Kidney (tissue), 13 donors: ENCODE measurements at regions not wholly inside any gene's neighbourhood (a gene's known extent, or its start where the extent isn't known, plus 50 kb on each side); places are given as distances from the start of the nearest gene placed in this dataset.

Experiments
- DNase-seq, 5 donors: peaks; one replicate each; pipeline ENCODE4 v3.0.0-alpha.2; 2013 to 2020
- FAIRE-seq: peaks from 2 replicates; lab custom pipeline; 2012; peaks lifted over from hg19 to GRCh38; lab: Jason Lieb, UNC
- H3K27ac ChIP-seq, 2 donors: one replicate each; pipeline ENCODE4 v1.7.0; 2013; ENCODE audit warnings: low read depth in 2 of 2, low read length in 2 of 2, inconsistent platforms in 1 of 2
- H3K27me3 ChIP-seq: one replicate; pipeline ENCODE4 v1.7.1; 2013; ENCODE audit warnings: low read length, inconsistent platforms; ENCODE audit not compliant: control insufficient read depth, insufficient read depth
- H3K36me3 ChIP-seq, 3 donors: one replicate each; pipeline versions ENCODE4 v1.7.0 to v1.7.1; 2013; ENCODE audit warnings: low read length in 3 of 3, control low read depth in 1 of 3, inconsistent platforms in 1 of 3; ENCODE audit not compliant: insufficient read depth in 3 of 3, control insufficient read depth in 2 of 3
- H3K4me1 ChIP-seq, 3 donors: one replicate each; pipeline versions ENCODE4 v1.7.0 to v1.7.1; 2013; ENCODE audit warnings: low read length in 3 of 3, inconsistent platforms in 1 of 3, low read depth in 1 of 3; ENCODE audit not compliant: control insufficient read depth in 2 of 3, insufficient read depth in 2 of 3
- H3K4me3 ChIP-seq, 3 donors: one replicate each; pipeline versions ENCODE4 v1.7.0 to v1.8.1; 2013; ENCODE audit warnings: low read length in 3 of 3, control low read depth in 1 of 3, inconsistent platforms in 1 of 3
- H3K9ac ChIP-seq, 3 donors: one replicate each; pipeline versions ENCODE4 v1.7.0 to v1.7.1; 2013; ENCODE audit warnings: low read length in 3 of 3, control low read depth in 1 of 3, inconsistent platforms in 1 of 3
- H3K9me3 ChIP-seq, 3 donors: one replicate each; pipeline versions ENCODE4 v1.7.0 to v1.7.1; 2013; ENCODE audit warnings: low read length in 3 of 3, control low read depth in 1 of 3, inconsistent platforms in 1 of 3; ENCODE audit not compliant: control insufficient read depth in 2 of 3, insufficient read depth in 1 of 3
- intact Hi-C: fragments of 100-400 bp; cut with DNase I; formaldehyde crosslinking; loops from one replicate; pipeline ENCODE4 v1.11.1; 2022
- TF ChIP-seq, protein P1 (sequence below): IDR thresholded peaks from 3 replicates; pipeline ENCODE4 v1.5.1; 2012; ENCODE audit warnings: mild to moderate bottlenecking, moderate library complexity, borderline replicate concordance; ENCODE audit not compliant: insufficient read depth; ENCODE audit errors: extremely low read depth
- donor health status: control.
- donor health status: control.
- donor health status: control.
- donor health status: control.
- donor health status: control.
- donor health status: DM: yes; HTN: yes; CAD: no.
- donor health status: Normal renal cell carcinoma (clear cell type).

DNA sequence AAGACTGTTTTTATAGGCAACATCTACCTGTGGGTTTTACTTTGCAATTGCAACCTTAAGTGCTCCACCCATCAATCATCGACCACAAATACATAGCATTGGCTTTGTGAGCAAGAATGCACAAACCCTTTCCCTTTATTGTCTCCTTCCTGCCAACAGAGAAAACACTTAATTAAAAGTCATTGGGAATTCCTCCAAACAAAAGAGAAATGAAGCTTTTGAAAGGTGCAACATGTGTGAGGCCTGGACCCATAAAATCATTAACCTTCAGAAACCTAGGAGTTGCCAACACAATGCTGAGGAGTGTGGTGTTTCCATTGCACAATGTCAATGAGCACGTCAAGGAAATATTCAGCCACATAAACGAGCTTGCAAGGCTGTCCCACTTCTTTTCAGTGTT is 223.2 kb downstream of the BLID start:
- Histone ChIP-seq H3K27ac (no peak overlapping the region), H3K4me3 (no peak overlapping the region), H3K27me3 (no peaks in the 10 kb centered on the region), H3K4me1 (no peaks in the 10 kb centered on the region), H3K9ac (no peak overlapping the region), H3K36me3 (no peaks in the 10 kb centered on the region), H3K9me3 (no peaks in the 10 kb centered on the region)
- intact Hi-C loops = no loop called here
- TF ChIP-seq, protein P1, sequence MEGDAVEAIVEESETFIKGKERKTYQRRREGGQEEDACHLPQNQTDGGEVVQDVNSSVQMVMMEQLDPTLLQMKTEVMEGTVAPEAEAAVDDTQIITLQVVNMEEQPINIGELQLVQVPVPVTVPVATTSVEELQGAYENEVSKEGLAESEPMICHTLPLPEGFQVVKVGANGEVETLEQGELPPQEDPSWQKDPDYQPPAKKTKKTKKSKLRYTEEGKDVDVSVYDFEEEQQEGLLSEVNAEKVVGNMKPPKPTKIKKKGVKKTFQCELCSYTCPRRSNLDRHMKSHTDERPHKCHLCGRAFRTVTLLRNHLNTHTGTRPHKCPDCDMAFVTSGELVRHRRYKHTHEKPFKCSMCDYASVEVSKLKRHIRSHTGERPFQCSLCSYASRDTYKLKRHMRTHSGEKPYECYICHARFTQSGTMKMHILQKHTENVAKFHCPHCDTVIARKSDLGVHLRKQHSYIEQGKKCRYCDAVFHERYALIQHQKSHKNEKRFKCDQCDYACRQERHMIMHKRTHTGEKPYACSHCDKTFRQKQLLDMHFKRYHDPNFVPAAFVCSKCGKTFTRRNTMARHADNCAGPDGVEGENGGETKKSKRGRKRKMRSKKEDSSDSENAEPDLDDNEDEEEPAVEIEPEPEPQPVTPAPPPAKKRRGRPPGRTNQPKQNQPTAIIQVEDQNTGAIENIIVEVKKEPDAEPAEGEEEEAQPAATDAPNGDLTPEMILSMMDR = no peak
- DNase-seq (no peak), FAIRE-seq (no peak)

DNA sequence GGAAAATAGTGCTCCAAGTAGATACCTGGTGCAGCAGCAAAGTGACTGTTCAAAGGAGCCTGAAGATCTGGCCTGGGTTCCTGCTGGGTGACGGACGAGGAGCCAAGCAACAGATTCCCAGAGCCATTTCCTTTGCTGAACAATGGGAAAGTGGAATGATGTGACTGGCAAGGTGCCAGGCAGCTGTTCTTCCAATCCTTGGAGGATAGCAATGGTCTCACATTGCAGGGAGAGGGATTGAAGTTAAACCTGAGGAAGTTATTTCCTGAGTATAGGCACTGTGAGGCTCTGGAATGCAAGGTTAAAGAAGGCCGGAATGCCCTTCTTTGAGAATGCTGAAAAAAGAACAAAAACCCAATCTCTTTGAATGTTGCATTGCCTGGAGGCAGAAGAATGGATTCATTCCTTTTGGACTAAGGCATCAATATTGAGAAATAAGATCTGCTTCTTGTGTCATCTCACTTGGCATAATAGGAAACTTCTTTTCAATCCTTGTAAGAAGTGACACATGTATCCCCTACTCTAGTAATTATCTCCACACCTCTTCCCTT is 223.8 kb downstream of the BLID start:
- FAIRE-seq (no peak), DNase-seq (peak in 2 of 5 donors; percentile 14 to 34)
- Histone ChIP-seq H3K9ac (no peak overlapping the region), H3K27ac (no peak overlapping the region), H3K27me3 (no peaks in the 10 kb centered on the region), H3K36me3 (no peaks in the 10 kb centered on the region), H3K9me3 (no peaks in the 10 kb centered on the region), H3K4me1 (no peaks in the 10 kb centered on the region), H3K4me3 (no peak overlapping the region)
- TF ChIP-seq, protein P1 = no peak
- intact Hi-C loops = no loop called here

DNA sequence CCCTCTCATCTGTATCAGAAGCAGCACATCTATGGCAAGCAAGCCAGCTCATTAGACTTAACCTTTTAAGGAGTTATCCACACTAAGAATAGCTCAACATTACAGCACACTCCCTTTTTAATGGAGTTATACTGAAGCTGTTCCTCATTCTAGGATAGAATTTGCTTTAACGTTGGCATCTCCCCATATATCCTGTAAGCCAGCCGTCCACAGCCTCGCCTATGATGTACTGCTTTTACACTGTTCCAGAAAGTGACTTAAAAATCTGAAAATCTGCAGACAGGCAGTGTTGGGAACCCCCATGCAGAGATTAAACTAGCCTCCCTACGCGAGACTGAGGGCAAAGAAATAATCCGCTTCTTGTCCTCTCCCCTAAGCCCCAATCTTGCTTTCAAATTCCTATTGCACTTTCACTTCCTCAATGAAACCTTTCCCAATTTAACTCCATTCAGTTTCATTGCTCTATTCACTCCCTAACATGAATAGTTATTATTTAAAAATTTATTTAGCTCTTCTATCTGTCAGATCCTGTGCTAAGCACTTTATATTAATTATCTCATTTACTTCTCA is 225.0 kb downstream of the BLID start:
- DNase-seq (no peak), FAIRE-seq (no peak)
- H3K9ac ChIP-seq = no peak overlapping the region
- TF ChIP-seq, protein P1 = no peak
- H3K27me3 ChIP-seq = no peaks in the 10 kb centered on the region
- no peaks in the 10 kb centered on the region for H3K4me1 ChIP-seq
- no peaks in the 10 kb centered on the region for H3K36me3 ChIP-seq
- intact Hi-C loops = no loop called here
- no peak overlapping the region for H3K27ac ChIP-seq
- no peaks in the 10 kb centered on the region for H3K9me3 ChIP-seq
- H3K4me3 ChIP-seq = no peak overlapping the region

DNA sequence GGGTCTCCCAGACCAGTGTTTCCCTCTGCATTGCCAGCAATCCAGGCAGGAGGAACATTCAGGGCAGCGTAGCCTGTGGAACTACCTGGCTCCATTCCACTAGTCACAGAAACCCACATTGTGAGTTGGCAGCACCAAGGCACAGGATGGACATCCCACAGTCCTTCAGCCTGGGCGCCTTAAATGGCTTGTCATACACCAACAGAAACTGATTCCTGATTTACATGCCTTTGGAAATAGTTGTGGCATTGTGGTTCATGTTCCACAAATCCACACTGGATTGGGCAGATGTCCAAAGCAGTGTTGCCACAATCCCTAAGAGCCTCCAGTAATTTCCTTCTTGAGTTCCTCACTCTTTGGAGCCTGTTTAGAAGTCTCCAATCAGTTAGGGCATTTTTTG is 225.6 kb downstream of the BLID start:
- Histone ChIP-seq H3K36me3 (no peaks in the 10 kb centered on the region), H3K9ac (no peak overlapping the region), H3K27ac (no peak overlapping the region), H3K4me1 (no peaks in the 10 kb centered on the region), H3K4me3 (no peak overlapping the region), H3K9me3 (no peaks in the 10 kb centered on the region), H3K27me3 (no peaks in the 10 kb centered on the region)
- intact Hi-C loops = no loop called here
- FAIRE-seq (no peak), DNase-seq (no peak)
- TF ChIP-seq, protein P1 = no peak
